Right atrium auricular region (tissue), 2 donors: ENCODE measurements at regions not wholly inside any gene's neighbourhood (a gene's known extent, or its start where the extent isn't known, plus 50 kb on each side); places are given as distances from the start of the nearest gene placed in this dataset.

Experiments used
- DNase-seq: peaks from one replicate; pipeline ENCODE4 v3.0.0-alpha.2; 2019; ENCODE audit warnings: low spot score
- H3K27ac ChIP-seq, 2 donors: fragments of 200-600 bp; sonication (generic); 1 replicate in 1 of 2; 2 replicates in 1 of 2; pipeline ENCODE4 v1.5.1; 2016 to 2019
- H3K27me3 ChIP-seq, 2 donors: fragments of 200-600 bp; sonication (generic); one replicate each; pipeline versions ENCODE4 v1.5.1 to v1.6.0; 2017 to 2019
- H3K36me3 ChIP-seq: fragments of 200-600 bp; sonication (generic); one replicate; pipeline ENCODE4 v1.5.1; 2016
- H3K4me1 ChIP-seq, 2 donors: fragments of 200-600 bp; sonication (generic); one replicate each; pipeline versions ENCODE4 v1.5.1 to v1.6.0; 2017 to 2019
- H3K4me3 ChIP-seq, 2 donors: fragments of 200-600 bp; sonication (generic); 1 replicate in 1 of 2; 2 replicates in 1 of 2; pipeline ENCODE4 v1.5.1; 2017 to 2019; ENCODE audit warnings: mild to moderate bottlenecking in 1 of 2, moderate library complexity in 1 of 2
- H3K9me3 ChIP-seq, 2 donors: fragments of 200-600 bp; sonication (generic); one replicate each; pipeline ENCODE4 v1.5.1; 2019
- CTCF ChIP-seq, 2 donors: fragments of 200-600 bp; sonication (generic); IDR thresholded peaks; one replicate each; pipeline ENCODE4 v1.5.1; 2019; ENCODE audit warnings: antibody characterized with exemption in 2 of 2

GRCh38 chr6:131354356-131354755, 218.7 kb upstream of the ARG1 start:
- H3K27me3 ChIP-seq = no peaks in the 10 kb centered on the region
- DNase-seq = no peak

GRCh38 chr6:131356161-131356560, 216.9 kb upstream of the ARG1 start:
- H3K9me3 ChIP-seq = no peaks in the 10 kb centered on the region
- TF ChIP-seq CTCF (IDR thresholded peaks at IDR 0.05) = no peak
- DNase-seq = no peak
- no peak overlapping the region for H3K27ac ChIP-seq
- no peaks in the 10 kb centered on the region for H3K4me1 ChIP-seq
- no peaks in the 10 kb centered on the region for H3K36me3 ChIP-seq
- H3K27me3 ChIP-seq = no peaks in the 10 kb centered on the region
- no peak overlapping the region for H3K4me3 ChIP-seq

More at GRCh38 chr6:131354356-131354755, 218.7 kb upstream of the ARG1 start:
- TF ChIP-seq CTCF (IDR thresholded peaks at IDR 0.05) = no peak
- no peak overlapping the region for H3K4me3 ChIP-seq
- H3K27ac ChIP-seq = no peak overlapping the region
- no peaks in the 10 kb centered on the region for H3K4me1 ChIP-seq
- H3K9me3 ChIP-seq = no peaks in the 10 kb centered on the region
- no peaks in the 10 kb centered on the region for H3K36me3 ChIP-seq

GRCh38 chr6:131357501-131357900, 215.5 kb upstream of the ARG1 start:
- no peak overlapping the region for H3K27ac ChIP-seq
- no peaks in the 10 kb centered on the region for H3K36me3 ChIP-seq
- no peaks in the 10 kb centered on the region for H3K4me1 ChIP-seq
- TF ChIP-seq CTCF (IDR thresholded peaks at IDR 0.05) = no peak
- no peak for DNase-seq
- H3K4me3 ChIP-seq = no peak overlapping the region
- H3K9me3 ChIP-seq = no peaks in the 10 kb centered on the region
- no peaks in the 10 kb centered on the region for H3K27me3 ChIP-seq

GRCh38 chr6:131362070-131362469, 211.0 kb upstream of the ARG1 start:
- H3K9me3 ChIP-seq = no peaks in the 10 kb centered on the region
- no peaks in the 10 kb centered on the region for H3K4me1 ChIP-seq
- DNase-seq = no peak
- no peaks in the 10 kb centered on the region for H3K27me3 ChIP-seq
- no peak overlapping the region for H3K4me3 ChIP-seq
- no peak for TF ChIP-seq CTCF (IDR thresholded peaks at IDR 0.05)
- H3K27ac ChIP-seq = no peak overlapping the region
- H3K36me3 ChIP-seq = no peaks in the 10 kb centered on the region

GRCh38 chr6:131362696-131363095, 210.3 kb upstream of the ARG1 start:
- no peaks in the 10 kb centered on the region for H3K9me3 ChIP-seq
- DNase-seq = no peak
- H3K36me3 ChIP-seq = no peaks in the 10 kb centered on the region
- no peaks in the 10 kb centered on the region for H3K4me1 ChIP-seq
- H3K27ac ChIP-seq = no peak overlapping the region
- H3K4me3 ChIP-seq = no peak overlapping the region
- no peaks in the 10 kb centered on the region for H3K27me3 ChIP-seq
- no peak for TF ChIP-seq CTCF (IDR thresholded peaks at IDR 0.05)
